ENCODE measurements at regions not wholly inside any gene's neighbourhood (a gene's known extent, or its start where the extent isn't known, plus 50 kb on each side); places are given as distances from the start of the nearest gene placed in this dataset.

DNA sequence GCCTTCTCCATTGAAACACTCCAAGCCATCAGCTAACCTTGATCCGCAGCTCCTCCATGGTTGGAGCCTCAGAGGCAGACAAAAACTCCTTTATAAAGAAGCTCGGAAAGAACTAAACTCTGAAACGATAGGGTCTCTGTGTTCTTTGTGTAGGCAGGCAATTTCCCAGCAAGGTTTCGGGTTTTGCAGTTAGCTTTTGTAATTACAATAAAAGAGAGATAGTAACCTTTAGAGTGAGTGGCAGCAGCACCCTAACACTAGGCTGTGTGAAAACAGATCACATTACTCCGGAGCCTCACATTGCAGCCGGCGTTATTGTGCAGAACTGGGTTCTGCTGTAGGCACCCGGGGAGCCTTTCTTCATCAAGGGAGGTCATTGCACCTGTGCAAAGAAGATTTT, 115.8 kb upstream of the MAP3K1 start:
- TF ChIP-seq TAF1 (IDR thresholded peaks at IDR 0.05; ENCODE audit: borderline replicate concordance, low read depth, low read length) (no peak), POLR2A (IDR thresholded peaks at IDR 0.05; ENCODE audit: low read depth, low read length) (no peak), POLR2AphosphoS5 (IDR thresholded peaks at IDR 0.05; ENCODE audit: low read depth, low read length) (no peak)
